SU-DHL-6 (cell line): ENCODE measurements at regions not wholly inside any gene's neighbourhood (a gene's known extent, or its start where the extent isn't known, plus 50 kb on each side); places are given as distances from the start of the nearest gene placed in this dataset.

Experiments used
- H2AFZ ChIP-seq: fragments of 200-600 bp; sonication (generic); 2 replicates; pipeline ENCODE4 v1.6.1; 2014; ENCODE audit warnings: low read depth, mild to moderate bottlenecking, moderate library complexity, mixed read lengths, antibody characterized with exemption, low read length; ENCODE audit not compliant: severe bottlenecking
- H3F3A ChIP-seq: fragments of 200-600 bp; shearing (Covaris generic); 2 replicates; pipeline ENCODE4 v1.6.0; 2016; ENCODE audit warnings: antibody characterized with exemption, mild to moderate bottlenecking; ENCODE audit not compliant: insufficient read depth
- H3K27ac ChIP-seq: fragments of 200-600 bp; sonication (generic); 2 replicates; pipeline ENCODE4 v1.5.1; 2016; ENCODE audit warnings: low read depth, mild to moderate bottlenecking, low read length, moderate library complexity, mixed read lengths
- H3K27me3 ChIP-seq: fragments of 200-600 bp; sonication (generic), shearing (Covaris generic); 2 replicates; pipeline ENCODE4 v1.6.0; 2014; ENCODE audit warnings: mild to moderate bottlenecking, low read length
- H3K36me3 ChIP-seq: fragments of 200-600 bp; sonication (generic); 2 replicates; pipeline ENCODE4 v1.6.1; 2014; ENCODE audit warnings: mild to moderate bottlenecking, low read length, mixed read lengths
- H3K4me2 ChIP-seq: fragments of 300-600, 200-600 bp; shearing (Covaris generic), sonication (generic); 2 replicates; pipeline ENCODE4 v1.6.0; 2014; ENCODE audit warnings: low read length, low read depth, mild to moderate bottlenecking; ENCODE audit not compliant: poor library complexity, severe bottlenecking
- H3K4me3 ChIP-seq: fragments of 200-600 bp; sonication (generic); 2 replicates; pipeline ENCODE4 v1.5.1; 2014; ENCODE audit warnings: antibody characterized with exemption, low read length, mild to moderate bottlenecking, mixed read lengths; ENCODE audit not compliant: insufficient read depth, poor library complexity, severe bottlenecking
- H3K79me2 ChIP-seq: fragments of 200-600 bp; sonication (generic); 2 replicates; pipeline ENCODE4 v1.6.1; 2014; ENCODE audit warnings: mild to moderate bottlenecking, low read length, moderate library complexity; ENCODE audit not compliant: insufficient read depth
- H3K9ac ChIP-seq: fragments of 200-600 bp; sonication (generic); 2 replicates; pipeline ENCODE4 v1.7.0; 2014; ENCODE audit warnings: mild to moderate bottlenecking, low read length
- H3K9me2 ChIP-seq: fragments of 200-600 bp; sonication (generic); replicated peaks from 2 replicates; pipeline ENCODE4 v1.6.1; 2014; ENCODE audit warnings: low read length; ENCODE audit not compliant: insufficient read depth
- H3K9me3 ChIP-seq: fragments of 200-600 bp; sonication (generic); 2 replicates; pipeline ENCODE4 v1.6.1; 2014; ENCODE audit warnings: low read length, mixed read lengths; ENCODE audit not compliant: insufficient read depth
- H4K20me1 ChIP-seq: fragments of 200-600 bp; sonication (generic); 2 replicates; pipeline ENCODE4 v1.6.1; 2014; ENCODE audit warnings: low read depth, mild to moderate bottlenecking, antibody characterized with exemption, low read length, moderate library complexity, mixed read lengths
- EZH2phosphoT487 ChIP-seq: fragments of 200-600 bp; sonication (generic), shearing (Covaris generic); conservative IDR thresholded peaks from 2 replicates; pipeline ENCODE4 v1.6.1; 2018; ENCODE audit warnings: mild to moderate bottlenecking, antibody characterized with exemption, low read length, moderate library complexity, mixed read lengths
- TF ChIP-seq, protein P1 (sequence below): fragments of 200-600 bp; sonication (generic); IDR thresholded peaks from one replicate; pipeline ENCODE4 v1.5.1; 2017; ENCODE audit warnings: antibody characterized with exemption, mild to moderate bottlenecking, low read length, moderate library complexity; ENCODE audit not compliant: insufficient read depth, poor library complexity, severe bottlenecking

DNA sequence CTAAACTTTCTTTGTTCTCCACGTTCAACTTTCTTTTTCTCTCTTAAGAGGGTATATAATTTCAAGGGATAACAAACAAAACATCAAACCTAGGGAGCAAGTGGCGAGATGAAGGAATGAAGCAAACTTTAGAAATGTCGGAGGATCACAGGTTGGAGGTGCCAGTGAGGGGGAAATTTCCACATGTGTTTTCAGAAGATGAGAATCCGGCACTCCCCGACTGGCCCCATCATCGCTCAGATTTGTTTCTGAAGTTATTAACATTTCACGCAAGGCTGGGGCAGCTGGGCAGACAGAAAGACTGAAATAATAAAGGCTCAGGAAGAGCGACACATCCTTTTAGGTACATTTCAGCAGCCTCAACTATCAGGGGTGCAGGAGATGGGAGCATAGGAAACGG is 134.9 kb downstream of the SMIM20 start:
- TF ChIP-seq, protein P1, sequence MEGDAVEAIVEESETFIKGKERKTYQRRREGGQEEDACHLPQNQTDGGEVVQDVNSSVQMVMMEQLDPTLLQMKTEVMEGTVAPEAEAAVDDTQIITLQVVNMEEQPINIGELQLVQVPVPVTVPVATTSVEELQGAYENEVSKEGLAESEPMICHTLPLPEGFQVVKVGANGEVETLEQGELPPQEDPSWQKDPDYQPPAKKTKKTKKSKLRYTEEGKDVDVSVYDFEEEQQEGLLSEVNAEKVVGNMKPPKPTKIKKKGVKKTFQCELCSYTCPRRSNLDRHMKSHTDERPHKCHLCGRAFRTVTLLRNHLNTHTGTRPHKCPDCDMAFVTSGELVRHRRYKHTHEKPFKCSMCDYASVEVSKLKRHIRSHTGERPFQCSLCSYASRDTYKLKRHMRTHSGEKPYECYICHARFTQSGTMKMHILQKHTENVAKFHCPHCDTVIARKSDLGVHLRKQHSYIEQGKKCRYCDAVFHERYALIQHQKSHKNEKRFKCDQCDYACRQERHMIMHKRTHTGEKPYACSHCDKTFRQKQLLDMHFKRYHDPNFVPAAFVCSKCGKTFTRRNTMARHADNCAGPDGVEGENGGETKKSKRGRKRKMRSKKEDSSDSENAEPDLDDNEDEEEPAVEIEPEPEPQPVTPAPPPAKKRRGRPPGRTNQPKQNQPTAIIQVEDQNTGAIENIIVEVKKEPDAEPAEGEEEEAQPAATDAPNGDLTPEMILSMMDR, result no peak
- no peak for TF ChIP-seq EZH2phosphoT487
- Histone ChIP-seq H3K27me3 (no peaks in the 10 kb centered on the region), H3K4me2 (no peak overlapping the region), H3K36me3 (no peaks in the 10 kb centered on the region), H3K79me2 (no peaks in the 10 kb centered on the region), H3K27ac (no peak overlapping the region), H2AFZ (no peak overlapping the region), H3K9me2 (no peaks in the 10 kb centered on the region), H3K9me3 (no peaks in the 10 kb centered on the region), H4K20me1 (no peaks in the 10 kb centered on the region), H3K9ac (no peak overlapping the region), H3K4me3 (no peak overlapping the region), H3F3A (no peaks in the 10 kb centered on the region)

DNA sequence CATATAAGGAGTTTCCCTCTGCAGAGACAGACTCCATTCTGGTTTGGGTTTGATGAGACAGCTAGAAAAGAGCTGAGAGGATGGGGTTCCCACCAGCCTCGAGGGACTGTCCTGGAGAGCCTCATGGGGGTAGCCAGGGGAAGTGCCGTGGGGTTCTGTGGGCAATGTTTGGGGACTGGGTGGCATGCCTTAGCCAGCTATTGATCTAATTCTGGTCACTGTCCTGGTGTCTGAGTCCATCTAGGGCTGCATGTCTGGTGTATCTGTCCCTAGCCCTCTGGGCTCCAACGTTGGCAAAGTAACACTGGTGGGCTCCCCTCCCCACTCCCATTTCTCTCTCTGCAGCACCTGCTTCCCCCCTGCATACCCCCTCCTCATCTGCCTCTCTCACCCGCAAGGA is 135.4 kb downstream of the SMIM20 start:
- TF ChIP-seq EZH2phosphoT487, result no peak
- TF ChIP-seq, protein P1, result no peak
- no peak overlapping the region for H3K4me3 ChIP-seq

DNA sequence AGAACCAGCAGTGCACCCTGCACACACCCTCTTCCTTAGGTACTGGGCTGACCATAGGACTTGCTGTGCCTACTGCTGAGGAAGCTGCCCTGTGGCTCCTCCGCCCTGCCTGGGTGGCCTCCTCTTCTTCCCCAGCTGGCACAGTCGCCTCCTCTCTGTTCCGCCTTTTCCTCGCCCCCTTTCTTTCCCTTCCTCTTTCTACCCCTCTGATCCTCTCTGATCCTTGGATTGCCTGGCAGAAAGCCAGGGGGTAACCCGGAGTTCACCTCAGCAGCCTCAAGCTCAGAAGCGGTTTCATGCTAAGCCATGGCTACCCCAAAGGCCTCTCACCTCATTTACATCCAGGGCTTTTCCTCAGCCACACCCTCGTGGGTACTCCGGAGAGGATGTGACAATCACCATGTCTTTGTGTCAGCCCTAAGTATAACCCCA is 136.2 kb downstream of the SMIM20 start:
- Histone ChIP-seq H3K9me2 (no peaks in the 10 kb centered on the region), H3K4me2 (no peak overlapping the region), H3K27me3 (no peaks in the 10 kb centered on the region), H3K27ac (no peak overlapping the region), H3F3A (no peaks in the 10 kb centered on the region), H3K9ac (no peak overlapping the region), H3K79me2 (no peaks in the 10 kb centered on the region), H3K9me3 (no peaks in the 10 kb centered on the region), H2AFZ (no peak overlapping the region), H3K36me3 (no peaks in the 10 kb centered on the region), H4K20me1 (no peaks in the 10 kb centered on the region), H3K4me3 (no peak overlapping the region)
- TF ChIP-seq, protein P1, result no peak
- TF ChIP-seq EZH2phosphoT487, result no peak

More for the DNA sequence above, 135.4 kb downstream of the SMIM20 start:
- H3K27me3 ChIP-seq, result no peaks in the 10 kb centered on the region
- H3F3A ChIP-seq, result no peaks in the 10 kb centered on the region
- H3K9me3 ChIP-seq, result no peaks in the 10 kb centered on the region
- no peaks in the 10 kb centered on the region for H3K9me2 ChIP-seq
- H2AFZ ChIP-seq, result no peak overlapping the region
- no peak overlapping the region for H3K4me2 ChIP-seq
- H3K9ac ChIP-seq, result no peak overlapping the region
- H4K20me1 ChIP-seq, result no peaks in the 10 kb centered on the region
- no peaks in the 10 kb centered on the region for H3K79me2 ChIP-seq
- H3K27ac ChIP-seq, result no peak overlapping the region
- H3K36me3 ChIP-seq, result no peaks in the 10 kb centered on the region
